ENCODE measurements at regions not wholly inside any gene's neighbourhood (a gene's known extent, or its start where the extent isn't known, plus 50 kb on each side); places are given as distances from the start of the nearest gene placed in this dataset.
"Not testable (repeated sequence)": the region's sequence is repeated elsewhere in the genome, so short reads cannot be mapped to it uniquely, and the experiment has no call there.

GRCh38 chrX:47302396-47302795, 68.0 kb upstream of the ZNF157 start:
- no peak overlapping the region for H3K4me3 ChIP-seq (ENCODE audit: low read depth, low read length)
- no peak for DNase-seq (ENCODE audit: low read depth)
- TF ChIP-seq, protein P1, sequence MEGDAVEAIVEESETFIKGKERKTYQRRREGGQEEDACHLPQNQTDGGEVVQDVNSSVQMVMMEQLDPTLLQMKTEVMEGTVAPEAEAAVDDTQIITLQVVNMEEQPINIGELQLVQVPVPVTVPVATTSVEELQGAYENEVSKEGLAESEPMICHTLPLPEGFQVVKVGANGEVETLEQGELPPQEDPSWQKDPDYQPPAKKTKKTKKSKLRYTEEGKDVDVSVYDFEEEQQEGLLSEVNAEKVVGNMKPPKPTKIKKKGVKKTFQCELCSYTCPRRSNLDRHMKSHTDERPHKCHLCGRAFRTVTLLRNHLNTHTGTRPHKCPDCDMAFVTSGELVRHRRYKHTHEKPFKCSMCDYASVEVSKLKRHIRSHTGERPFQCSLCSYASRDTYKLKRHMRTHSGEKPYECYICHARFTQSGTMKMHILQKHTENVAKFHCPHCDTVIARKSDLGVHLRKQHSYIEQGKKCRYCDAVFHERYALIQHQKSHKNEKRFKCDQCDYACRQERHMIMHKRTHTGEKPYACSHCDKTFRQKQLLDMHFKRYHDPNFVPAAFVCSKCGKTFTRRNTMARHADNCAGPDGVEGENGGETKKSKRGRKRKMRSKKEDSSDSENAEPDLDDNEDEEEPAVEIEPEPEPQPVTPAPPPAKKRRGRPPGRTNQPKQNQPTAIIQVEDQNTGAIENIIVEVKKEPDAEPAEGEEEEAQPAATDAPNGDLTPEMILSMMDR (IDR thresholded peaks at IDR 0.05; ENCODE audit: low read depth, low read length, missing control alignments), result no peak

DNA sequence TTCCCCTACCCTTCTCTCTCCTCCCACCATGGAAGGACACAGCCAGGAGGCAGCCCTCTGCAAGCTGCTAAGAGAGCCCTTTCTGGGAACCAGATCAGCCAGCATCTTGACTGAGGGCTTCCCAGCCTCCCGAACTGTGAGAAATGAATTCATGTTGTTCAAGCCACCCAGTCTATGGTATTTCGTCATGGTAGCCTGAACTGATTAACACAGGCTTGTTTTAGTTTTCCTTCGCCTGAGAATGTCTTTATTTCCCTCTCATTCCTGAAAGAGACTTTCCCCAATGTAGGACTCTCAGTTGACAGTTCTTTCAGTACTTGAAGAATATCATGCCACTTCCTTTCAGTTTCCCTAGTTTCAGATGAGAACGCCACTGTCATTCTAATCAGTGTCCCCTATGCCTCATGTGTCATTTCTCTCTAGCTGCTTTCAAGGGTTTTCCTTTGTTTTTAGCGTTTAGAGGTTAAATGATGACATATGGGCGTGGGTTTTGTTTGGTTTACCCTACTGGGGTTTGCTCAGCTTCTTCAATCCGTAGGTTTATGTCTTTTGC, 63.8 kb upstream of the ZNF157 start:
- H3K4me3 ChIP-seq (ENCODE audit: low read depth, low read length); DNase-seq (ENCODE audit: low read depth): not testable (repeated sequence)

GRCh38 chrX:47311932-47312774, 58.2 kb upstream of the ZNF157 start:
- DNase-seq (ENCODE audit: low read depth), result peak; percentile 7

DNA sequence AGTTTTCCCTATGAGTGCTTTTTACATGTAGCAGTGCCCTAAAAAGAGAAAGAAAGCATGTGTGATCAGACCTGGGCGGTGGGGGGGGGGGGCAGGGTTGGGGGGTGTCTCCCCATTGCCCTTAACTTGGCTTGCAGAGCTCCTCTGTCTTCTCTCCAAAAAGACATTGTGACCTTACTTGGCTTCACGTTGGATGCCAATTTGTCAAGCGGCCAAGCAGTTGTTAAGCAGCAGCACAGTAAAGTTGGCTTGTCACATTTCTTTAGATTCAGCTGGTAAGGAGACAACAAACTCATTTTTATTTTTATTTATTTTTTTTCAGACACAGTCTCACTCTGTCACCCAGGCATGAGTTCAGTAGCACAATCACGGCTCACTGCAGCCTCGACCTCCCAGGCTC, 57.3 kb upstream of the ZNF157 start:
- H3K4me3 ChIP-seq (ENCODE audit: low read depth, low read length), result no peak overlapping the region
- no peak for DNase-seq (ENCODE audit: low read depth)
- TF ChIP-seq, protein P1 (IDR thresholded peaks at IDR 0.05; ENCODE audit: low read depth, low read length, missing control alignments), result no peak

More at GRCh38 chrX:47311932-47312774, 58.2 kb upstream of the ZNF157 start:
- no peak overlapping the region for H3K4me3 ChIP-seq (ENCODE audit: low read depth, low read length)
- TF ChIP-seq, protein P1 (IDR thresholded peaks at IDR 0.05; ENCODE audit: low read depth, low read length, missing control alignments), result peak; percentile 57

DNA sequence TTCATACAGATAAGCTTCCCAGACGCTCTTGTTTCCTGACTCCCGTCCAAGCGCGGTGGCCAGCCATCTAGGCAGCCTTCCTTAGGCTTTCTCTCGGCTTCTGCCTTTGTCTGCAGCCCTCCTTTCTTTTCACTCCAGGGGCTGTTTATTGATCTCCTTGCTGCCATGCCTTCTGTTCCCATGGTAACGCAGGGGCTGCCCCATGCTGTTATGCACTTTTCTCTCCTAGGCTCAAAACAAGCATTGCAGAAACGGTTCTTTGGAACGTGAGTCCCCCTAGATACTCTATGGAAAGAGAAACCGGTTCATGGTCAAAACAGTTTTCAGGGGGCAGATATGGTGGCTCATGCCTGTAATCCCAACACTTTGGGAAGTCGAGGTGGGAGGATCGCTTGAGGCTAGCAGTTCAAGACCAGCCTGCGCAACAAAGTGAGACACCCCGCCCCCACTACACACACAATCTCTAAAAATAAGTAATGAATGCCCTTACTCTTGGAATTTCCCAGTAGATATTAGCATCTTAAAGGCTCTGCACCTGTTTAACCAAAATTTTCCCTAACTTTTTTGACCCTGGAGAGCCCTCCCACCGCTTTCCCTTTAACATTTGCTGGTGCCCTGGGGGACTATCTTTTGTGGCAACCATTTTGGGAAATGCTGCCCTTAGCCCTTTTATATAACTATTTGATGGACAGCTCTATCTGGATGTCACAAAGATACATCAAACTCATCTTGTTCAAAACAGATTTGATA, 53.9 kb upstream of the ZNF157 start:
- no peak for DNase-seq (ENCODE audit: low read depth)
- TF ChIP-seq, protein P1 (IDR thresholded peaks at IDR 0.05; ENCODE audit: low read depth, low read length, missing control alignments), result no peak
- H3K4me3 ChIP-seq (ENCODE audit: low read depth, low read length), result no peak overlapping the region

Data from GM12864 (cell line).